CD4-positive, alpha-beta T cell treated with Interleukin-15 for 4 hours (primary cell): ENCODE measurements at regions not wholly inside any gene's neighbourhood (a gene's known extent, or its start where the extent isn't known, plus 50 kb on each side); places are given as distances from the start of the nearest gene placed in this dataset.

Source experiments
- DNase-seq: peaks from one replicate; pipeline ENCODE4 v3.0.0-alpha.2; 2020; ENCODE audit warnings: low spot score

GRCh38 chr16:86961171-86961601 lies 356.0 kb downstream of the C16orf95 start:
- DNase-seq, result no peak

- DNase-seq, result no peak
These were observed 354.9 kb downstream of the C16orf95 start for GRCh38 chr16:86962259-86962658.

DNA sequence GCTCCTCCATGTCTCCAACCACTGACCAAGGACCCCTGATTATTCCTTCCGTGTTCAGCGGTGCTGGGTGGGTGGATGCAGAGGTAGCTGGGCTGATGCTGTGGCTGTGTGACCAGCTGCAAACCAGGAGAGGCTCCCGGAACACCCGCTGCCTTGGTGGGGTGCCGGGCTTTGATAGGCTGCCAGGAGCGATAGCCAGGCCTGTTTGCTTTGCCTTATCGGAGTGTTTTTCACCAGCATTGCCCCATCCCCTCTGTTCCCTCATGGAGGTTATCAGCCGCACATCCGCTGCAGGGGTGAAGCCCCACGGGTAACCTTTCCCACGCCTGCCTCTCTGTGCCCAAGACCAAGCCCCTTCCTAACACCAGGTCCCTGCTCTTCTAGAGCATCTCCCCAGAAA lies 354.3 kb downstream of the C16orf95 start:
- DNase-seq, result no peak

DNA sequence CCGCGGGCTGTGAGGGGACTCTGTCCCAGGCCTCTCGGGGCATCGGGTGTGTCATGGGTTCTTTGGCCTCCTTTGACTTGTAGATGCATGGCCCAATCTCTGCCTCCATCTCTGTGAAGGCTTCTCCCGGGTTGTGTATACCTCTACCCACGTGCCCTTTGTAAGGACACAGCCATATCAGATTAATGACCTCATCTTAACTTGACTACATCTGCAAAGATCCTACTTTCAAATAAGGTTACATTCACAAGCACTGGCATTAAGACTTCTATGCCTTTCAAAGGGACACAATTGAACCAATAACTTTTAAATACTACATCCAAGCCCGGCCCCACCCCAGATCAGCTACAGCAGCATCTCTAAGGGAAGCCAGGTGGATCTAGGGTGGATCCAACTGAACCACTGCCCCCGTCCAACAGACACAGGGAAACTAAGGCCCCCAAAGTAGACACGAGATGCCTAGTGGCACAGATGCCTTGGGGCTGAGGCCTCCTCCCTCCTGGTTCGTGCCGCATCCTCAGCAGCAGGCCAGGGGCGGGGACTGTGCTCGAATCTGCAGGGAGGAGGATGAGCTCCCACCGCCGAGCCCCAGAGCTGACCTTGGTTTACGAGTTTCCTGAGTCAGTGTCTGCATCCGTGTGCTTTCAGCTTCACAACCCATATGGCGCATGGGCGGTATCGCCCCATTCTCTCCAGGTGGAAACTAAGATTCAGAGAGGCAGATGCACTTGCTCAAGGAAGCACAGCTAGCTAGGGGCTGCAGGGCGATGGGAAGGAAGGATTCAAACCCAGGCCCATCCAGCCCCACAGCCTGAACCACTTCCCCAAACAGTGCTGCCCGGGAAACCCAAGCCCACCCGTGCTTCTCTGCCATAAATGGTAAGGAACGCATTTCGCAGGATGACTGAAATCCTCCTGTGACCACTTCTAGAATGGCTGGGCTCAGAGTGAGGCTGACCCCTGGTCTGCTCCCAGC lies 353.3 kb downstream of the C16orf95 start:
- DNase-seq, result no peak

GRCh38 chr16:86964796-86965241 lies 352.4 kb downstream of the C16orf95 start:
- DNase-seq, result no peak

DNA sequence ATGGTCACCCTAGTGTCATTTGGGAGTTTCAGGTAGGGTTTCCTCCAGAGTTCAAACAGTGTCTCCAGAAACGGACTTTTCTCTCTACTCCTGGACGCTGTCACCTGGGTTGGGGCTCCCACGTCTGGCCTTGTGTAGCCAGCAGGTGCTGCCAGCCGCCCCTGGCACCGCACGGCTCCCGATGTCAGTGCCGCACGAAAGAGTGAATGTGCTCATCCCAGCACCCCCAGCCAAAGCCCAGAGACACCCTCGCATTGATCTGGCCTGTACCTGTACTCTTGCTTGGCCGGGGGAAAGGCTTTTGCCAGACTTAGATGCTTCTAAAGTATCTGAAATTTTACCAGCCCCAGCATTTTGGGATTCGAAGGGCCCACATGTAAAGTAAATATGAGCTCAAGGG lies 351.9 kb downstream of the C16orf95 start:
- DNase-seq, result no peak

DNA sequence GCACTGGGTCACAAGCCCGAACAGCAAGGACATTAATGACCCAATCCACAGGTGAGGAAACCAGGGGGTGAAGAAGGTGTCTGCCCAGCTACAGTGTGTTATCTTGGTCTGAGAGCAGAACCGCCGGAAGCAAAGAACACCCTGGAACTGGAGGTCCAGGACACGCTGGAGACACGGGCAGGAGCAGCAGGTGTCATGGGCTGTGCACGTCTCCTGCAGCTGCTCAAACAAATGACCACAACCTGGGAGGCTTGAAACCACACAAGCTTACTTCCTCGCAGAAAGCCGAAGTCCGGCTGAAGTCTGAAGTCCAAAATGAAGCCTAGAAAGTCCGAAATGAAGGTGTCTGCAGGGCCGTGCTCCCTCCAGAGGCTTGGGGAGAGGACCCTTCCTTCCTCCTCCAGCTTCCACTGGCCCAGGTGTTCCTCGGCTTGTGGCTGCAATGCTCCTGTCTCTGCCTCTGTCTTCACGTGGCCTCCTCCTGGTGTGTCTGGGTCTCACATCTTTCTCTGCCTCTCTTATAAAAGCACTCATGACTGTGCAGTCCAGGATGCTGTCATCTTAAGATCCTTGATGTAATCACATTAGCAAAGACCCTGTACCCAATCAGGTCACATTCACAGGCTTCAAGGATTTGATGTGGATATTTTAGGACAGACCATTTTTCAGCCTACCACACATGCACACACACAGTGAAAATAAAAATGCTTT lies 351.2 kb downstream of the C16orf95 start:
- DNase-seq, result no peak

GRCh38 chr16:86966777-86967176 lies 350.4 kb downstream of the C16orf95 start:
- DNase-seq, result no peak

- DNase-seq, result no peak
These were observed 348.3 kb downstream of the C16orf95 start for GRCh38 chr16:86968866-86969265.

DNA sequence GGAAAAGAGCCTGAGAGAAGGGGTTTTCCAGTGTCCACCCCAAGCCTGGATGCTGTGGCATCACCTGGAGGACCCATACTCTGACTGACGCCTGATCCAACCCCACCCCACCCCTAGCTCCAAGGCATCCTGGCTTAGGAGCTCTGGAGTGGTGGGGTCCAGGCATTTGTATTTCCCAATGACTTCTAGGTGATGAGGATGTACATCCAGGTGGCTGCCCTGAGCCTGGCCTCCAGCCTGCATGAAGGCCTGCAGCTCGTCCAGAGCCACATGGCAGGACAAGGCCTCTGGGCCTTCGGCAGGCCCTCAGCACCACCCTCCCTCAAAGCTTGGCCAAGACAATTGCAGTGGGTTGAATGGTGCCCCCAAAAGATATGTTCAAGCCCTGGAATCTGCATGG lies 347.5 kb downstream of the C16orf95 start:
- DNase-seq, result no peak

DNA sequence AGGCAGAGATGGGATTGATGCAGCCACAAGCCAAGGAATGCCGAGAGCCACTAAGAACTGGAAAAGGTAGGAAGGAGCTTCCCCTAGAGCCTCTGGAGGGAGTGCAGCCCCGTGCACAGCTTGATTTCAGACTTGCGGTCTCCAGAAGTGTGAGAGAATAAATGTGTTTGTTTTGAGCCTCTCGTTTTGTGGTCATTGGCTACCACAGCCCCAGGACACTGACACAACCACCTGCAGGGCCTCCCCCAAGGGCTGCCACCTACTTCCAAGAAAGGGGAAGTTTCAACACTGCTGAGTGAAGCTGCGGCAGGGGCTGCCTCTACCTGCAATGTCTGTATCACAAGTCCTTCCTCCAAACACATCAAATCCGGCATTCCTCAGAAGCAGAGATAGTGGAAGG lies 346.9 kb downstream of the C16orf95 start:
- no peak for DNase-seq

- no peak for DNase-seq
These were observed 346.5 kb downstream of the C16orf95 start for GRCh38 chr16:86970726-86971125.

DNA sequence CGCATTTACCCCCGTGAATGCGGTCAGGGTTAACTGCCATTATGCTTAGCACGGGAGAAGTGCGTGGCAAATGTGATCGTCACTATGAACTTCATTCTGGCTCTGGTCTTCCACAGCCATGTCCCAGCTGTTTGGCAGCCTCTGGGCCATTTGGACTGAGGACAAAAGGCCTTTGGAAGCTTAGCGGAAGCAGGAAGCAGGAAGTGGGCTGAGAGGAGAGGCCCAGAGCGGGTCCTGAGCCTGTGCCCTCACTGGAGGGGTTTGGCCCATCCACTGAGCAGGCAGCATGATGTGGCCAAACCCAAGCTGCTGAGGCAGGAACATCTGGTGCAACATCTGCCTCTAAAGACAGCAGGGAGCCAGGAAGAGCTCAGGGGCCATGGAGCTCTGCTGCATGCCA lies 345.9 kb downstream of the C16orf95 start:
- no peak for DNase-seq

GRCh38 chr16:86974120-86974519 lies 343.1 kb downstream of the C16orf95 start:
- no peak for DNase-seq

- DNase-seq, result no peak
These were observed 341.7 kb downstream of the C16orf95 start for GRCh38 chr16:86975445-86975844.

DNA sequence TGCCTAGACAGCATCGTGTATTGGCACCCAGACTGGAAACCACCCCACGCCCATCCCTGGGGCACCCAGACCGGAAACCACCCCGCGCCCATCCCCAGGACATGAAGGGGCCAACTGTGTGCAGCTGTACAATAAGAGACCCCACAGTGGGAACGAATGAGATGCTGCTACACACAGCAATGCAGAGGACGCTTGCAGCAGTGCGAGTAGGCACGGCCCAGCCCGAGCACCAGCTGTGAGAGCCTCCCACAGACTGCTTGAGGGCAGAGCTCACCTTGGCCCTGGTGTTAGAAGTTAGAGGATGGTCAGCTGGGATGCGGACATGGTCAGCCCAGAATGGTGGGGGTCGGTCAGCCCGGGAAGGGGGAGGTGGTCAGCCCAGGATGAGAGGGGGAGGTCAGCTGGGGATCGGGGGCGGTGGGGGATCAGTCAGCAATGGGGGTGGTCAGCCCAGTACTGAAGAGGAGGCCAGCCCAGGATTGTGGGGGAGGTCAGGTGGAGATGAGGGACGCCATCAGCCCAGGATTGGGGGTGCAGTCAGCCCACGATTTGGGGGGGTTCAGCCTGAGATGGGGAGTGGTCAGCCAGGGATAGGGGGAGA lies 340.0 kb downstream of the C16orf95 start:
- DNase-seq, result no peak

GRCh38 chr16:86978445-86979030 lies 338.7 kb downstream of the C16orf95 start:
- no peak for DNase-seq

GRCh38 chr16:86979061-86979460 lies 338.1 kb downstream of the C16orf95 start:
- no peak for DNase-seq

DNA sequence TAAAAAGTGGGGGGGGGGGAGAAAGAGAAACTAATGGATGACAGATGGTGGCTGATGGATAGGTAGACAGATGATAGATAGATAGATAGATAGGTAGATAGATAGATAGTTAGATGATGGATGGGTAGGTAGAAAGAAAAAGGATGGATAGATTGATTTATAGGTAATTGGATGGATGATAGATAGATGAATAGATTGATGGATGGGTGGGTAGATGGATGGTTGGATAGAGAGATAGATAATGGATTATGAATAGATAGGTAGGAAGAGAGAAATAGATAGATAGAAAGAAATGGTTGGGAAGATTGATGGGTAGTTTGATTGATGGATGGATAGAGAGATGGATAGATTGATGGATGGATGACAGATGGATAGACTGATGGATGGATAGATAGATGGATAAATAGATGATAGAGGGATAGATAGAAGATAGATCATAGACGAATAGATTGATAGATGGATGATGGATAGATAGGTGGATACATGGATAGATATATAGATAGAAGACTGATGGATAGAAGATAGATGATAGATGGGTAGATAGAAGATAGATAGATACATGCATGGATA lies 337.1 kb downstream of the C16orf95 start:
- DNase-seq, result no peak

DNA sequence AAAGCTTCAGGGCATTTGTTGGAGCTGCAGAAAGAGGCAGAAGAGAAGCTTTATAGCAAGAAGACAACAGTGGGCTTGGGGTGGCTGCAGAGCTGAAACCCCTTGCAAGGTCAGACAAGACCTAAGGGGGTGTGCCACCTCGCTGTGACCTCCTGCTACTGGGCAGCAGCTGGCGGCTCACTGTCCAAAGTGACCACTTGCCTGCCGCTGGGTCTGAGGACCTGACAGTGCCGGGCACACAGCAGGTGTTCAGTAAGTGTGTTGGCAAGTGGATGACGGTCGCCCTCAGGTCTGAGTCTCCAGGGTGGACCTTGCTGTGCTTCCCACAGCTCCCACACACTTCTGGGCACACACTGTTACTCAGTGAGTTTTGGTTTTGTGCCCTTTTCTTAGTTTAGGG lies 336.5 kb downstream of the C16orf95 start:
- no peak for DNase-seq

DNA sequence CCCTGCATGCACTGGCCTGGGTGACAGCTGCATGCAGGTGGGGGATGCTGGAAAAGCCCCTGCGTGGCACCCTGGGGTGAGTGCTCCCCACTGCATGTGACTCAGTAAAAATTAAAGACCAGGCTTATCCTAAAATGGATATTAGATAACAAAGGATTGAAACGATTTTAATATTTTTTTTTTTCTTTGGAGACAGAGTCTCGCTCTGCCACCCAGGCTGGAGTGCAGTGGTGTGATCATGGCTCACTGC lies 334.9 kb downstream of the C16orf95 start:
- DNase-seq, result no peak

GRCh38 chr16:86982912-86983311 lies 334.3 kb downstream of the C16orf95 start:
- no peak for DNase-seq
